GM12878 (cell line): ENCODE measurements at regions not wholly inside any gene's neighbourhood (a gene's known extent, or its start where the extent isn't known, plus 50 kb on each side); places are given as distances from the start of the nearest gene placed in this dataset.

Source experiments
- ATAC-seq: fragments of 200-7000 bp; cut with Tn5 transposase; 3 replicates; pipeline ENCODE4 v1.9.1; 2020; ENCODE audit warnings: mild to moderate bottlenecking, moderate library complexity
- BruUV-seq: library from RNA; stranded (reverse); fragments of 400-500 nt; replicated peaks from 2 replicates; lab custom pipeline; 2021; lab: Mats Ljungman, UMichigan
- CTCF ChIA-PET: fragments of 300-600 bp; sonication (Branson Sonifier 250); formaldehyde crosslinking; extraction: SDS; loops from one replicate; lab custom pipeline; 2021; ENCODE audit warnings: inconsistent platforms; lab: Yijun Ruan, JAX
- POLR2A ChIA-PET: fragments of 350-600 bp; formaldehyde crosslinking; extraction: SDS; loops from one replicate; lab custom pipeline; 2021; ENCODE audit warnings: inconsistent platforms; lab: Charles Lee
- RAD21 ChIA-PET: fragments of 300-600 bp; sonication (Branson Sonifier 250); formaldehyde crosslinking; loops from one replicate; lab custom pipeline; 2023; ENCODE audit warnings: antibody characterized with exemption; ENCODE audit not compliant: unreplicated experiment; lab: Charles Lee
- SMC1A ChIA-PET: fragments of 300-600 bp; sonication (Branson Sonifier 250); formaldehyde crosslinking; loops from one replicate; lab custom pipeline; 2023; ENCODE audit not compliant: unreplicated experiment, uncharacterized antibody; lab: Charles Lee
- DNase-seq: peaks from one replicate; pipeline ENCODE4 v3.0.0-alpha.2; 2011; ENCODE audit warnings: low read depth, low spot score
- FAIRE-seq: peaks from 3 replicates; lab custom pipeline; 2011; peaks lifted over from hg19 to GRCh38; lab: Jason Lieb, UNC
- H2AFZ ChIP-seq: 2 replicates; pipeline ENCODE4 v1.6.0; 2011; ENCODE audit warnings: low read depth, low read length, control low read depth; ENCODE audit not compliant: control insufficient read depth
- H3K27ac ChIP-seq: 2 replicates; pipeline ENCODE4 v1.5.1; 2011; ENCODE audit warnings: control low read depth; ENCODE audit not compliant: control insufficient read depth, insufficient read depth
- H3K27me3 ChIP-seq, 2 experiments: replicated peaks in 1 of 2; 2 replicates each; pipeline versions ENCODE4 v1.6.0 to v1.6.1; 2011; ENCODE audit warnings: low read length in 1 of 2; ENCODE audit not compliant: control insufficient read depth in 2 of 2, insufficient read depth in 2 of 2
- H3K36me3 ChIP-seq, 2 experiments: 2 replicates each; pipeline ENCODE4 v1.5.1; 2011; ENCODE audit warnings: low read length in 1 of 2; ENCODE audit not compliant: control insufficient read depth in 2 of 2, insufficient read depth in 2 of 2
- H3K4me1 ChIP-seq: 2 replicates; pipeline ENCODE4 v1.6.1; 2011; ENCODE audit warnings: mild to moderate bottlenecking, low read length, moderate library complexity, mixed read lengths; ENCODE audit not compliant: control insufficient read depth, insufficient read depth
- H3K4me2 ChIP-seq: 2 replicates; pipeline ENCODE4 v1.6.0; 2011; ENCODE audit warnings: control low read depth; ENCODE audit not compliant: control insufficient read depth, insufficient read depth
- H3K4me3 ChIP-seq: fragments of 200-600 bp; sonication (generic); 2 replicates; pipeline ENCODE4 v1.5.1; 2016
- H3K79me2 ChIP-seq: 2 replicates; pipeline ENCODE4 v1.6.0; 2011; ENCODE audit warnings: low read length; ENCODE audit not compliant: control insufficient read depth, insufficient read depth
- H3K9ac ChIP-seq: 2 replicates; pipeline ENCODE4 v1.8.0; 2011; ENCODE audit warnings: low read length, control low read depth, mixed read lengths; ENCODE audit not compliant: control insufficient read depth, insufficient read depth
- H3K9me3 ChIP-seq: replicated peaks from 3 replicates; pipeline ENCODE4 v1.5.1; 2011; ENCODE audit warnings: mild to moderate bottlenecking, low read length; ENCODE audit not compliant: control insufficient read depth, insufficient read depth
- H4K20me1 ChIP-seq: 2 replicates; pipeline ENCODE4 v1.6.0; 2011; ENCODE audit not compliant: control insufficient read depth, insufficient read depth
- BACH1 ChIP-seq: fragments of 450-650 bp; IDR thresholded peaks from 2 replicates; pipeline ENCODE4 v1.6.1; 2017; ENCODE audit warnings: mild to moderate bottlenecking, borderline replicate concordance
- CHD4 ChIP-seq: fragments of 200-600 bp; sonication (generic); IDR thresholded peaks from 2 replicates; pipeline ENCODE4 v1.6.1; 2016; ENCODE audit warnings: mild to moderate bottlenecking
- HDAC2 ChIP-seq: fragments of 200-600 bp; sonication (generic); IDR thresholded peaks from 2 replicates; pipeline ENCODE4 v1.6.1; 2017
- MEF2A ChIP-seq: IDR thresholded peaks from 2 replicates; pipeline ENCODE4 v1.6.1; 2011; ENCODE audit warnings: low read depth, mild to moderate bottlenecking, low read length, moderate library complexity; ENCODE audit not compliant: insufficient read depth
- NR2F1 ChIP-seq: fragments of 450-650 bp; conservative IDR thresholded peaks from 2 replicates; pipeline ENCODE4 v1.6.1; 2017; ENCODE audit warnings: mild to moderate bottlenecking
- PRDM15 ChIP-seq: fragments of 450-650 bp; formaldehyde crosslinking; IDR thresholded peaks from 2 replicates; pipeline ENCODE4 v1.4.0; 2020; ENCODE audit warnings: mild to moderate bottlenecking, moderate library complexity
- SPI1 ChIP-seq: IDR thresholded peaks from 2 replicates; pipeline ENCODE4 v1.6.1; 2011; ENCODE audit warnings: low read depth, mild to moderate bottlenecking, low read length, moderate library complexity, borderline replicate concordance; ENCODE audit not compliant: insufficient read depth
- TCF7 ChIP-seq: IDR thresholded peaks from 2 replicates; pipeline ENCODE4 v1.6.1; 2014; ENCODE audit warnings: antibody characterized with exemption, borderline replicate concordance
- ZBTB33 ChIP-seq: fragments of 450-650 bp; IDR thresholded peaks from 2 replicates; pipeline ENCODE4 v1.6.1; 2017; ENCODE audit warnings: mild to moderate bottlenecking
- WGBS: methylation state at CpG from one replicate; pipeline ENCODE4 v1.1.6; 2016; ENCODE audit warnings: low lambda C conversion rate; ENCODE audit not compliant: insufficient replicate concordance, insufficient coverage; ENCODE audit errors: missing lambda C conversion rate; 5-methylcytosine and 5-hydroxymethylcytosine counted together
- in situ Hi-C: fragments of 300-500 bp; cut with MboI; formaldehyde crosslinking; loops from 9 replicates; pipeline ENCODE4 v1.14.3; 2018; ENCODE audit warnings: mixed read lengths
- intact Hi-C: fragments of 100-400 bp; cut with micrococcal nuclease; formaldehyde crosslinking; loops from one replicate; pipeline ENCODE4 v1.14.2; 2022; ENCODE audit not compliant: unreplicated experiment

- no peak overlapping the region for H3K4me3 ChIP-seq
- SMC1A ChIA-PET = interaction anchor here (0.6 to 1.0 kb wide), 4 partner anchors 13 to 71 kb away, joined by 3 read pairs; no protein-coding TSS in a partner anchor
- in situ Hi-C loops = no loop called here
- no peak overlapping the region for H3K9ac ChIP-seq
- no TSS peak for BruUV-seq
- H3K4me2 ChIP-seq = no peak overlapping the region
- H3K4me1 ChIP-seq = no peaks in the 10 kb centered on the region
- no peaks in the 10 kb centered on the region for H3K27me3 ChIP-seq
- POLR2A ChIA-PET = no interaction called here
- H4K20me1 ChIP-seq = no peaks in the 10 kb centered on the region
- 20% methylated on average over 5 of the region's 5 CpGs for WGBS
- H3K79me2 ChIP-seq = no peaks in the 10 kb centered on the region
- intact Hi-C loops = no loop called here
- H3K36me3 ChIP-seq = no peaks in the 10 kb centered on the region
- DNase-seq = no peak
- no peak overlapping the region for H3K27ac ChIP-seq
- RAD21 ChIA-PET = no interaction called here
- ATAC-seq = no peak
- CTCF ChIA-PET = no interaction called here
- H2AFZ ChIP-seq = no peak overlapping the region
- TF ChIP-seq CHD4 (no peak), HDAC2 (no peak), TCF7 (no peak), MEF2A (no peak), BACH1 (no peak)
- H3K9me3 ChIP-seq = no peaks in the 10 kb centered on the region
- FAIRE-seq = no peak
These were observed 274.1 kb upstream of the CHRM3 start for GRCh38 chr1:239112101-239112935.

GRCh38 chr1:239107676-239108075 lies 278.7 kb upstream of the CHRM3 start:
- FAIRE-seq (no peak), DNase-seq (no peak), ATAC-seq (no peak)
- Histone ChIP-seq H3K27ac (no peak overlapping the region), H4K20me1 (no peaks in the 10 kb centered on the region), H3K9me3 (no peaks in the 10 kb centered on the region), H3K27me3 (no peaks in the 10 kb centered on the region), H3K4me3 (no peak overlapping the region), H3K4me1 (no peaks in the 10 kb centered on the region), H3K79me2 (no peaks in the 10 kb centered on the region), H3K4me2 (no peak overlapping the region), H2AFZ (no peak overlapping the region), H3K9ac (no peak overlapping the region), H3K36me3 (no peaks in the 10 kb centered on the region)
- CTCF ChIA-PET = no interaction called here
- 53% methylated on average over 5 of the region's 7 CpGs for WGBS
- RAD21 ChIA-PET = no interaction called here
- SMC1A ChIA-PET = interaction anchor here (1.1 kb wide), 1 partner anchor 8 kb away, joined by 5 read pairs; no protein-coding TSS in a partner anchor
- intact Hi-C loops = no loop called here
- POLR2A ChIA-PET = no interaction called here
- BruUV-seq = no TSS peak
- in situ Hi-C loops = no loop called here
- TF ChIP-seq NR2F1 (no peak), ZBTB33 (no peak), SPI1 (no peak), PRDM15 (CRISPR knock-in tag) (no peak)
